Left ventricle myocardium inferior (tissue), 1 donor: ENCODE measurements at regions not wholly inside any gene's neighbourhood (a gene's known extent, or its start where the extent isn't known, plus 50 kb on each side); places are given as distances from the start of the nearest gene placed in this dataset.

Experiments
- DNase-seq: peaks from one replicate; pipeline ENCODE4 v3.0.0-alpha.2; 2020
- H3K27ac ChIP-seq: fragments of 200-600 bp; replicated peaks from 2 replicates; pipeline ENCODE4 v1.8.0; 2021
- H3K27me3 ChIP-seq: fragments of 200-600 bp; 2 replicates; pipeline ENCODE4 v1.8.0; 2021; ENCODE audit warnings: low read depth
- H3K36me3 ChIP-seq: fragments of 200-600 bp; 2 replicates; pipeline ENCODE4 v1.8.0; 2021
- H3K4me1 ChIP-seq: fragments of 200-600 bp; 2 replicates; pipeline ENCODE4 v1.8.0; 2021
- H3K4me3 ChIP-seq: fragments of 200-600 bp; 2 replicates; pipeline ENCODE4 v1.8.0; 2021; ENCODE audit warnings: mild to moderate bottlenecking, moderate library complexity
- H3K9me3 ChIP-seq: fragments of 200-600 bp; replicated peaks from 2 replicates; pipeline ENCODE4 v1.8.0; 2021
- intact Hi-C: fragments of 100-400 bp; cut with micrococcal nuclease; formaldehyde crosslinking; loops from one replicate; pipeline ENCODE4 v1.11.0; 2022
- TF ChIP-seq, protein P1 (sequence below): fragments of 200-600 bp; IDR thresholded peaks from 2 replicates; pipeline ENCODE4 v1.8.0; 2021; ENCODE audit warnings: antibody characterized with exemption, mild to moderate bottlenecking, borderline replicate concordance
- donor health status: DM: no; HTN: yes; CAD: no; lungs with severe emphysema.

- H3K36me3 ChIP-seq, result no peaks in the 10 kb centered on the region
- TF ChIP-seq, protein P1, sequence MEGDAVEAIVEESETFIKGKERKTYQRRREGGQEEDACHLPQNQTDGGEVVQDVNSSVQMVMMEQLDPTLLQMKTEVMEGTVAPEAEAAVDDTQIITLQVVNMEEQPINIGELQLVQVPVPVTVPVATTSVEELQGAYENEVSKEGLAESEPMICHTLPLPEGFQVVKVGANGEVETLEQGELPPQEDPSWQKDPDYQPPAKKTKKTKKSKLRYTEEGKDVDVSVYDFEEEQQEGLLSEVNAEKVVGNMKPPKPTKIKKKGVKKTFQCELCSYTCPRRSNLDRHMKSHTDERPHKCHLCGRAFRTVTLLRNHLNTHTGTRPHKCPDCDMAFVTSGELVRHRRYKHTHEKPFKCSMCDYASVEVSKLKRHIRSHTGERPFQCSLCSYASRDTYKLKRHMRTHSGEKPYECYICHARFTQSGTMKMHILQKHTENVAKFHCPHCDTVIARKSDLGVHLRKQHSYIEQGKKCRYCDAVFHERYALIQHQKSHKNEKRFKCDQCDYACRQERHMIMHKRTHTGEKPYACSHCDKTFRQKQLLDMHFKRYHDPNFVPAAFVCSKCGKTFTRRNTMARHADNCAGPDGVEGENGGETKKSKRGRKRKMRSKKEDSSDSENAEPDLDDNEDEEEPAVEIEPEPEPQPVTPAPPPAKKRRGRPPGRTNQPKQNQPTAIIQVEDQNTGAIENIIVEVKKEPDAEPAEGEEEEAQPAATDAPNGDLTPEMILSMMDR, result no peak
- no peak overlapping the region for H3K27ac ChIP-seq
- no peaks in the 10 kb centered on the region for H3K27me3 ChIP-seq
- intact Hi-C loops, result no loop called here
- H3K9me3 ChIP-seq, result no peaks in the 10 kb centered on the region
- H3K4me3 ChIP-seq, result no peak overlapping the region
- DNase-seq, result no peak
- H3K4me1 ChIP-seq, result no peaks in the 10 kb centered on the region
These were observed 123.5 kb upstream of the NDP start for GRCh38 chrX:44096666-44097065.

DNA sequence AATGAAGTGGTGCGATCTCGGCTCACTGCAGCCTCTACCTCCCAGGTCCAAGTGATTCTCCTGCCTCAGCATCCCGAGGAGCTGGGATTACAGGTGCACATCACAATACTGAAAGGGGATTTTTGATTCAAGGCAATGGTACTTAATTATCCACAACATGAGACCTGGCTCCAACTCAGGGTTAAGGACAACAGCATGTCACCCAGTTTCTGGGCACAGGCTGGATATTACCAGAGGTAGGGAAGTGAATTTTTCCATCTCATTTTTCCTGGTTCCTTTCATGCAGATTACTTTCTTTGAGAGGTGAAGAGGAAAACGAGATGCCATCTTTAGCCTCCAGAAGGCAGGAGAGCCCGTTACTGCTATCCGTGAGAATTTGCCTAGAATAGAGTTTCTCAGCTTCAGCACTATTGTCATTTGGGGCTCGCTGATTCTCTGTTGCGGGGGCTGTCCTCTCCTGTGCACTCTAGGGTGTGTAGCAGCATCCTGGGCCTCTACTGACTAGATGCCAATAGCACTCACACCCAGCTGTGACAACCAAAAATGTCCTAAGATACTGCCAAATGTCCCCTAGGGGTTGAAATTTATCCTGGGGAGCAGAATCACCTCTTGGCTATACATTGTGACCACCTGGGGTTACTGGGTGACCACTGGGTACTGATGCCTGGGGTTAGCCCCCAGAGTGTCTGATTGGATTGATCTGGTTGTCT, 121.8 kb upstream of the NDP start:
- TF ChIP-seq, protein P1, result no peak
- no peak overlapping the region for H3K4me3 ChIP-seq
- no peaks in the 10 kb centered on the region for H3K9me3 ChIP-seq
- intact Hi-C loops, result no loop called here
- H3K27ac ChIP-seq, result no peak overlapping the region
- DNase-seq, result no peak
- no peaks in the 10 kb centered on the region for H3K27me3 ChIP-seq
- no peaks in the 10 kb centered on the region for H3K36me3 ChIP-seq
- H3K4me1 ChIP-seq, result no peaks in the 10 kb centered on the region

- no peak for DNase-seq
- H3K4me1 ChIP-seq, result no peaks in the 10 kb centered on the region
- intact Hi-C loops, result no loop called here
These were observed 120.2 kb upstream of the NDP start for GRCh38 chrX:44093431-44093830.

DNA sequence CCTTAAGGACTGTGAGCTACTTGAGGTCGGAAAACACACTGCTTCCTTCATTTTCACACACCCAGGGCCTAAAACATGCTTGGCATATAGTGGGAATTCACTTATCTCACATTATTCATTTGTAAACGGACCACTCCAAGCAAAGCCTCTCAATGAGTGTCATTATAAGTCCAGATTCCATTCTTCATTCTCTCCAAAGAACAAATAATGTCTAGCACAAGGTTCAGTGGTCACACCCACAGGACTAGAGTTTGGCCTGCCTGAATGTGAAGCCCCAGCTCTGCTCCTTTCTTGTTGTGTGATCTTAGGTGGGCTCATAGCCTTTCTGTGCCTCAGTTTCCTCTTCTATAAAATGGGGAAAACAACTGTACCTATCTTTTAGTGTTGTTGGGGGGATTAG, 119.6 kb upstream of the NDP start:
- TF ChIP-seq, protein P1, result no peak
- Histone ChIP-seq H3K9me3 (no peaks in the 10 kb centered on the region), H3K4me3 (no peak overlapping the region), H3K4me1 (no peaks in the 10 kb centered on the region), H3K27ac (no peak overlapping the region), H3K27me3 (no peaks in the 10 kb centered on the region), H3K36me3 (no peaks in the 10 kb centered on the region)
- intact Hi-C loops, result no loop called here
- no peak for DNase-seq

More at GRCh38 chrX:44093431-44093830, 120.2 kb upstream of the NDP start:
- Histone ChIP-seq H3K4me3 (no peak overlapping the region), H3K36me3 (no peaks in the 10 kb centered on the region), H3K27ac (no peak overlapping the region), H3K9me3 (no peaks in the 10 kb centered on the region), H3K27me3 (no peaks in the 10 kb centered on the region)
- TF ChIP-seq, protein P1, result no peak

- Histone ChIP-seq H3K4me3 (no peak overlapping the region), H3K9me3 (no peaks in the 10 kb centered on the region), H3K27ac (no peak overlapping the region), H3K36me3 (no peaks in the 10 kb centered on the region), H3K27me3 (no peaks in the 10 kb centered on the region), H3K4me1 (no peaks in the 10 kb centered on the region)
- TF ChIP-seq, protein P1, result no peak
- DNase-seq, result no peak
- intact Hi-C loops, result no loop called here
These were observed 115.4 kb upstream of the NDP start for GRCh38 chrX:44088510-44089144.
